Mesenteric fat pad (tissue), 1 donor: ENCODE measurements at regions not wholly inside any gene's neighbourhood (a gene's known extent, or its start where the extent isn't known, plus 50 kb on each side); places are given as distances from the start of the nearest gene placed in this dataset.
"Not testable (repeated sequence)": the region's sequence is repeated elsewhere in the genome, so short reads cannot be mapped to it uniquely, and the experiment has no call there.

Experiments
- DNase-seq: peaks from one replicate; pipeline ENCODE4 v3.0.0-alpha.2; 2020; ENCODE audit warnings: low spot score
- donor health status: DM: yes; HTN: yes; CAD: no.

DNA sequence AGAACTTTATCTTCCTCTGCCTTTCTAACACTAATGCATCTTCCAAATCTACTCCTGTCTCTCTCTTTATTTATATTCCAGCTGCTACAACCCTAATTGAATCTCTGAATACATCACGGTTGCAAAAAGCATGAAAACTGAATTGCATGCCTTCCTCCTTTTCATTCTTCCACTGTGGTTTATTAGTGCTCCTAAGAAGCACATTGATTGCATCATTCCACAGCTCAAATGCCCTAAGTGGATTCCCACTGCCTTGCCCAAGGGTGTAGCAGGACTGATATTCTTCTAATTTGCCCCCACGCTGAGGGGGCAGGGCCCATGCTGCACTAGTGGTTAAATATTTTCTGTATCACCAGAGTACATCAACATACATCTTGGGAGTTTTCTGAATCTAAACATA is 640.8 kb downstream of the EFNB2 start:
- no peak for DNase-seq

DNA sequence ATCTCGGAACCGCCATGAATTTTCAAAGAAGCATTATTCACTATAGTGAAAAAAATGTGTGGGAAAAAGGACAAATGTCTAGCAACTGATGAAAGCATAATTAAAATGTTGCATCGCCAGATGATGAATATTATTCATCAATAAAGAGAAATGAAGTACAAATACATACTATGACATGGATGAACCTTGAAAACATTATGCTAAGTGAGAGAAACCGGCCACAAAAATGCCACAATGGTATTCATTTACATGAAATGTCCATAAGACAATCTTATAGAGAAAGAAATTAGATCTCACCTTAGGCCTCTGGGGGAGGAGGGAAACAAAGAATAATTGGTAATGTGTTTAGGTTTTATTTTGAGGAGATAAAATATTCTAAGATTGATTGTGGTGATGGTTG is 645.0 kb downstream of the EFNB2 start:
- no peak for DNase-seq

DNA sequence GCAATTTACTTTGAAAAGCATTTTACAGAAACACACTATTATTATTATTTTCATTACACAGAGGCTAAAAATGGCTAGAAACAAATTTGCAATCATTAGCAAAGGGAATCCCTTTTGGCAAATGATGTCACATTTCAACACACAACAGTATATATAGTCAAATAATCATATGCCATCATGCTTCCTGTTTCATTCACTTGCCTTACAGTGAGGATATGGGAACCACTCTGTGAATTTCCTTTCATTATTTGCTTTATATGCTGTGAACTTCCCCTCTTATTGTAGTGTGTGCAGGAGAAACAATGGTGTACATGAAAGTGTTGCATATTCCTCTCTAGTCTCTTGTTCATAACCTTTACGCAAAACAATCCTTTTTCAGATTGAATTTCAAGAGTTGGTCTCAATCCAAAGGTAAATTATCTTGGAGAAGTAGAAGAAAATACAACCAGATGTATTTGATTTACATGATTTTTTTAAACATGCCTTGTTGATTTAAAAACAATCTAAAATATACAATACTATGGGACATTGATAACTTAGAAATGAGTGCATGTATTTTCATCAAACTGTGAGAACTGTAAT is 657.3 kb downstream of the EFNB2 start:
- no peak for DNase-seq

DNA sequence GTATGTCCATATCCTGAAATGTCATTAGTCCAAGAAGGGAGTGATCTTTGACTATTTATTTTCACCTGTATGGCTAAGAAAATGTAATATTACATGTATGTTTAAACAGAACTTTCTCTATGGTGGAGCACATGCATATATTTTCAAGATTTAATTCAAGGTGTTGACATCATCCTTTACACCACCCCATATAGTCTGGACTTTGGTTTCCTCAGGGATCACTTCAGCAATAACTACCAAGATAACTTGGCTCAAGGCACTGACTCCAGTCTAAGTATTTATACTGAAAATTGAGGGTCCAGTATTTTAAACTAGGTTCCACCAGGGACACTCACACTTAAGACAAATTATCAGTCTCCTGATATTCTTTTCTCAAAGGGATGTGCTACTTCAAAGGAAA is 660.6 kb downstream of the EFNB2 start:
- DNase-seq = no peak

DNA sequence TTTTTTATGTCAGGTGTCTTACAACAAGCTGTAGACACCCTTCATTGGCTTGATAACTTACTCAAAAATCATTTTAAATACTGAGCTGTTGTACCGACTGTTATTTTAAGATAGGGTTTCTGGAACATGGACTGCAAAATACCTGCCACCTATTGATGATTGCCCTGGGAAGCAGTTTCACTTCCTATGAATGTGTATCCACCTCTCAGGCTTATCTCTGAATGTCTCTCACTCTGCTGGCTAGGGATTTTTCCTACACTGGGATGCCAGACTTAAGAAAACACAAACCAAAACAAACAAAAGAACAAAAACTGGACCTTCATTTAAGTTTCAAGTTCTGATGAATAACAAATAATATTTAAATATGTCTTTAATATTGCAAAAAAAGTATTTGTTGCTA is 663.7 kb downstream of the EFNB2 start:
- DNase-seq = no peak

DNA sequence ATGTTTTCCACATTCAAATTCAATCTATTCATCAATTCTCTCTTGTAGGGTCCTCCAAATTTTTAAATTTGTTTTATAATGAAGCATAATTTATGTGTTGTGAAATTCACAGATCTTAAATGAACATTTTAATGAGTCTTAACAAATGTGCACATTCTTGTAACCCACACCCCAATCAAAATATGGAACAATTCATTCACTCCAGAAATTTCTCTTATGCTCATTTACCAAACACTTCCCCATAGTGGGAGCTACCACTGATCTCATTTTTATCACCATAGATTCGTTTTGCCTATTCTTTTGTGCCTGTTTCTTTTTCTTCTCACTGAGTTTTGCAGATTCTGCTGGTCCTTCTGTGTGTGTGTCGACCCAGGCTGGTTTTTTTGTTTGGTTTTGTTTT is 664.1 kb downstream of the EFNB2 start:
- no peak for DNase-seq

DNA sequence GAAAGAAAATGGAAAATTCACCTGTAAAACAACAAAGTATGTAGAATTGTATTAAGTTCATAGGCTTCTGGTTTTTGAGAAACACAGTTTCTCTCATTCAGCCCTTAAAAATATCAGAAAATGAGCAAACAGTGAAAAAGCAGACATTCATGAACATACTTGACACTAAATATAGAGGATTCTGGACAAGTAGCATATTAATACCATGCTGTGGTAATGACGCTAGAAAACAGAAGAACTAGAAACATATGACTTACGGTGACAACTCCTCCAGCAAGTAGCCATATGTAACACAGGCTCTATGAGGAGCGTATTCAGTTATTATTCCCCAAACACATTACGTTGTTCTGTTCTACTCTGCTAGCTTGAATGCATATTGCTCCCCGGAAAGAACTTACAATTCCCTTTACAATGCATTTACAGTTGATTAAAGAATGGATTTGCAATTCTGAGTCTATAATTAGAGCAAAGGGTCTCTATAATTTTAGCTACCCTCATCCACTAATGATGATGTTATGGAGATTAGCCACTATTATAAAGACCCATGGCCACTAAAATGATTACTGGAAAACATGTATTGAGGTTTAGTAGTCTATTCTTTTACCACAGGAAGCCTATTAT is 672.1 kb downstream of the EFNB2 start:
- DNase-seq = no peak

DNA sequence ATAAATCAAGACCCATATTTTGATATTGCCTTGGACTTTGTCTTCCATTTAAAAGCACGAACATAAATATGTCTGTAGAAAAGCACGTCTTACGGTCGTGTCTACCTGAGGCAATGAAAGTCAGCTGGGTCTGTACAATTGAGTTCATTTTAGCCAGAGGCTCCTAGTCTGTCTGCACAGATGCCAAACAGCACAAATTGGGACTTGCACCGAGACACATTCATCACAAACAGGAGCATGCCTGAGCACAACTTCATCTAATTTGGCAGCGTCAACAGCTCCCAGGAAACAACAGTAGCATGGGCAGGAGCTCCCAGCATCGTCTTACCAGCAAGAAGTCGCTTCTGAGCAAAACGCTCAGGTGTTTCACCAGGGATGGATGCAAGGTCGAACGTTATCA is 687.0 kb downstream of the EFNB2 start:
- DNase-seq = no peak

DNA sequence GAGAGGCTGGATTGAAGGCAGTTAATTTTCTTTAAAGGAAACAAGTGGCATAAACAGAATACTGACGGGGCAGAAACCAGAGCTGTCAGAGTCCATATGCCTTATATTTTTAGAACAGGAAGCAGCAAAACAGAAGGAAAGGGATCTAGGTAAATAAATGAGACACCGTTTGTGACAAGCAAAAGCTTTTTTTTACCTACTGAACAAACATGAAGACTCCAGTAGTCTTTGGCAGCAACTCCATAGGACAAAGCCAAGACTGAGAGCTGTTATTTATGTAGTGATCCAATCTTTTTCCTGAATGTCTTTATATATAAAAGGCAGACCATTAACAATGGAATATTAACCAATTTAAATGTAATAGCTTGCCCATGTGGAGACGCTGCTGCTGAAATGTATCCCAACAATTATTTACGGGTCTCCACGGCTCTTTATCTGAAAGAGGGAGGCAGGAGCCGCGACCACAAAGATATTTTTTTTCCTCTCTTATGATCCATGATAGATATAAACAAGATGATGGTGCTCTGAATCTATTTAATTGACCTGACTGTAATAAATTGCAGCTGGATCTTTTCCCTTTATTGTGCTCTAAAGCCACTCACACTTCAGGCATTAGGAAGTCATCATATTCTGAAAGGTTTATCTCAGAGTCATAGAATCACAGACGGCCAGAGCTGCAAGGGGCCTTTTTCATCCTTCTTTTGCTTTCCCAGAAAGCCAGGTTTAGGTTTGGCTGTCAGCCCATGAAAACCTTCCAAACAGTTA is 687.8 kb downstream of the EFNB2 start:
- DNase-seq = no peak

DNA sequence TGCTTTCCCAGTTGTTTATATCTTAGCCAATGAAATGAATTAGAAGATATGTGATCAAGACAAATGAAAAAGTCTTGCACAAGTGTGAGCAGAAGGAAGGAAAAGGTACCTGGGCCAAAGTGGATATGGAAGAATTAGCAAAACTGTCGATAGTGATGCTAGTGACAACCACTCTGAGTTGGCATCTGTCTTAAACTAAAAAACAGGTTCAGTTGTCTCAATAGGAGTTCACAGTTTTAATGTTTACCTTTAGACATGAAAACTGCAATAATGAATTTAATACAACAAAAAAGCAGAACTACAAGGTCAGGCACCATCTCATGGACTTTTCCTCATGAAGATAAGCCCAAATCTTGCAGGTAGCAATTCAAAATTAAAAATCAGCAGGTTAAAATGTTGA is 688.5 kb downstream of the EFNB2 start:
- DNase-seq = no peak

DNA sequence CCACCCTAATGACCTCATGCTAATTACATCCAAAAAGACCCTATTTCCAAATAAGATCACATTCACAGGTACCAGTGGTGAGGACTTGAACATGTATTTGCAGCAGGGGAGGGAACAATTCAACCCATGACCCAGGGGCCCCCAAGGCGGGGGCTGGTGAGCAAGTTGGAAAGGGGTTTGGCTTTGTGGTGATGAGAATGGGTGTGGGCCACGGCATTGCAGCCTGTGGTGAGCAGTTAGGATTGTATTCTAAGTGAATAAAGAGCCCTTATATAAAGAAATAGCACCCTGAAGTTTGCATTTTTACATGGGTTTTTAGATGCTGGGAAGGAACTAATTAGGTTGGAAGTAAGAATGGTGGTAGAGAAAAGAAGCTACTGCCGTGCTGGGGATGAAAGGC is 694.2 kb downstream of the EFNB2 start:
- DNase-seq = no peak

DNA sequence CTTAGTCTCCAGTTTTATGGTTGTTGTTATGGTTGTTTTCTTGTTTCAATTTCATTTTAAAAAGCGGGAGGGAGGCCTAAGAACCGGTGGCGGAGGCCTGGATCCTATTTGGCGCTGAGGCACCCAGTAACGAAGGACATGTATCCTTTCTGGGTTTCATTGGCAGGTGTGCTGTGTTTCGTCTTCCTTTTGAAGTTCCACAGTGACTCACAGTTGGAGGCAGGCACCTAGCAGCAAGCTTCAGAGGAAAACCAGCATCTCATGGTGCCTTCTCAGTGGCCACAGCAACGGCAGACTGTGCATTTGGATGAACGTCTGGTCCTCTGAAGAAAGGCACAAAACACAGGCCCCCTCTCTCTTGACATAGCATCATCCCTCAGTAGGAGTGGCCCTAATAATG is 697.2 kb downstream of the EFNB2 start:
- DNase-seq = no peak

DNA sequence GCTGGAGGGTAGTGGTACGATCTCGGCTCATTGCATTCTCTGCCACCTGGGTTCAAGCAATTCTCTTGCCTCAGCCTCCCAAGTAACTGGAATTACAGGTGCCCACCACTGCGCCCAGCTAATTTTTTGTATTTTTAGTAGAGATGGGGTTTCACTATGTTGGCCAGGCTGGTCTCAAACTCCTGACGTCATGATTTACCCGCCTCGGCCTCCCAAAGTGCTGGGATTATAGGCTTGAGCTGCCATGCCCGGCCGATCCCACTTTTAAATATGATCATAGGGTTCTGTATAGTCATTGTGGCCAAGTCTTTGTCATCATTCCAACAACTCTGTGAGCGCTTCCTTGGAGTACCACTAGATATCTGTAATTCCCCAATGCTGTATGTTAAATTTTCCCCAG is 698.2 kb downstream of the EFNB2 start:
- DNase-seq = not testable (repeated sequence)

DNA sequence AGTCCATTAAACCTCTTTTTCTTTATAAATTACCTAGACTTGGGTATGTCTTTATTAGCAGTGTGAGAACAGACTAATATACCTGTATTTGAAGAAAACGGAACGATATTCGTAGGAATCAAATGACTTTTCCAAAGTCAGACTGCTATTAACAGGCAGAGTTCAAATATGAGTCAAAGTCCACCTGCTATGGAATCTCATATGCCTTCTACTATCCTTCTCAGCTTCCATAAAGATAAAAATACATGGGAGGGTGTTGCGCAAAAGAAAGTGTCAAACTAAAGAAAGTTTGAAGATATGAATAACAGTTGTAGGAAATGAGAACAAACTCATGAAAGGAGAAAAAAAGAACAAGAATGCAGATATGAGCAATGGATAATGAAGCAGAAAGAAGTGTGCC is 704.6 kb downstream of the EFNB2 start:
- DNase-seq = no peak

DNA sequence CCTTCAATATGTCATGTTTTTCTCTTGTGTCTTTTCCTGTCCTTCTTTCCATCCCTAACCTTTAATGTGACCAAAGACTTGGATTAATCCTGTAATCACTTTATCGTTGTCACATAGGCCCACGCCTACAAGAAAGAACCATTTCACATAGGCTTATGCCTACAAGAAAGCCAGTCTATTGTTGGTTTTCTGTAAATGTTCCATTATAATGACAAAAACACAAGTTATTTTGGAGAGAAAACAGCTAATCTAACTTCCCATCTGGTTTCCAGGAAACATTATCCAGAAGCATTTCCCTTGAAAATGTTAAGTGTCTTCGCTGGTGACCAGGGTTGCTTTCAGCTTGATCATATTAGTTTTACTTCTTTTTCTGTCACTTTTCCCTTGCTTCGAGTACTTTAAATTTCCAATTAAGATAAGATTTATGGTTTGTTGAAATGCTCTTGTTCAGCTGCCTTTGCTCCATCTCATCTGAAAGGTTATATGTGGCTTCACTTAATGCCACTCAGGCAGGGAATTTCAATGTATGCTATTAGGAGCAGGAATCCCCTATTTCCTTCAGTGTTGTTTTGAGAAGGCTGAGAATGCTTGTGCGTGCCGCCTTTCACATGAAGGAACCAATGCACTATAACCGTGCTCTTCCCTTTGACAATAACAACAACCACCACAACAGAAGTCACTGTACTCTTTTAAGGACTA is 708.2 kb downstream of the EFNB2 start:
- DNase-seq = no peak

DNA sequence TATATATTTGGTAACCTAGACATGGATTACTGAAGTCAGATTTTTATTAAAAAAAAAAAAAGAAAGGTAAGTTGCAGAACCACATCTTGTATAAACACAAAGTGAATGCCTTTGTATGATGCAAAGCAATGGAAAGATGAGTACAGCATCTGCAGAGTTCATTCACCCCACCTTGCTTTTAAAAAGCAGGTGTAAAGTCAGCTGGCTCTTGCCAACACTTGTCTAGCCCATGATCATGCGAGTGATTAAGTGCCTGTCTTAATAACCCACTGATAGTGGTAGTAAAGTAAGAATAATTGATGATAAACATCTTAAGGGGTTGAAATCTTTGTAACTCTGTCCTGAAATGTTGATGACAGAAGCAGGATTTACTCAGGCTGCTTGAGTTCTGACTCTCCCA is 710.4 kb downstream of the EFNB2 start:
- DNase-seq = no peak

DNA sequence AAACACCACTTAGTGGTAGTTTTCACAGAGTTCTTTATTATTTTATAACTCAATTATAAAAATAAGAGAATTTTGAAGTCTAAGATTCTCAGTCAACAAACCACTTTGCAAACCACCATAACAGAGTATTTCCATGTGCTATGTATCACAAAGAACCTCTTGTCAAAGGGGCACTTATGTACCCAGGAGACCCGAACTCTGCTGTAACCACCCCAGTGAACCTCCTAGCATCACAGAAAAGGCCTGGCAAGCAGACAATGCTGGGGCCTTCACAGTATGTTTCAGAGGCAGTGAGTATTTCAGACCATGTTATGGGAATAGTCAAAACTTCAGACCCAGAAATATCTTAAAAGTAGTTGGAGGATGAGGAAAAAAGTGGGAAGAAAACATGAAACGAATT is 714.1 kb downstream of the EFNB2 start:
- DNase-seq = no peak

DNA sequence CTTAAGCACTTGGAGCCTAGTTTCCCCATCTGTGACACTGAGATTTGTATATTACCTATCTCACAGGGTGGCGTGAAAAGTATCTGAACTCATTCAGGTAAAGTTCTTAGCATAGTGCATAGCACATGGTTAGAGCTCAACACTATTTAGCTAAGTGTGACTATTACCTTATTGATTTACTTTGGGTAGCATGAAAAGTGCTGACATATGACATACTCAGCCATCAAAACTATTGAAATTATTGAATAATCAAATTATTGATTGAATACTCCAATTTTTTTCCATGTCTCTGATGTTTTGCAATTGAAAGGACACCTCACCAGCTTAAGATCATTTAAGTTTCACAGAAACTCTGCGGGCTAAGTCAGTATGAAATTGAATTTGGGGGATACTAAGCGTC is 715.0 kb downstream of the EFNB2 start:
- no peak for DNase-seq

DNA sequence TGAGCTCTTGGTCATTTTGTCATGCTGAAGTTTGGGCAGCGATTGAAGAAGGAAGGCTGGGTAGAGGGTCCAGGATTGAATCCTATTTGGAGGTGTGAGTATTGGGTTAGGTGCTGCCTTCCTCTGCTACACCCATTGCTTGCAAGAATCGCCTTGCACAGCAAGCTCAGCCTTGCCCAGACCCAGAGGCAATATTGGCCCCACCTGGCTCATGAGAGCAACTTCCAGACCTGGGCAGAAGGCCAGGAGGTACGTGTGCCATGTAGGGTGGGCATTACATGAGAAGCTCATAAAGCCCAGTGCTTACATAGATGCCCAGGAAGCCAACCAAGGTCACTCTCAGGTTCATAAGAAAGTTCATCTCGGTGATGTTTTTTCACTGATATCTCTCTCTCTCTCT is 718.0 kb downstream of the EFNB2 start:
- DNase-seq = no peak

DNA sequence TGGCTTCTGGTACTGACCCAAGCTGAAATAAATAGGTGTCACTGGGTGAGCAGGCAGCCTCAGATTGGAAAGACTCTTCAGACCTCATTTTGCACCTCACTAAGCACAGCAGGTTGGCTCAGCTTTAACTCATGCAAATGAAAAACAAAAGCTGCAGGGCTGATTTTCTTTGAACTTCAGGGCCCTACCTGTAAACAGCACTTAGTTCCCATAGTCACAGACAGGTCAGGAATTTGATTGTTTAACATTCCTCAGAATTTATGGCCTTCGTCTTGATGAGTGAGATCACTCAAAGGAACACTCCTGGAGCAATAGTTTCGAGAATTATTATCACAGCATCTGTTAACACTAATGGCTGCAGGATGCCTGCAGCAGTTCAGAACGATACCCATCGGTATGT is 718.5 kb downstream of the EFNB2 start:
- DNase-seq = no peak

DNA sequence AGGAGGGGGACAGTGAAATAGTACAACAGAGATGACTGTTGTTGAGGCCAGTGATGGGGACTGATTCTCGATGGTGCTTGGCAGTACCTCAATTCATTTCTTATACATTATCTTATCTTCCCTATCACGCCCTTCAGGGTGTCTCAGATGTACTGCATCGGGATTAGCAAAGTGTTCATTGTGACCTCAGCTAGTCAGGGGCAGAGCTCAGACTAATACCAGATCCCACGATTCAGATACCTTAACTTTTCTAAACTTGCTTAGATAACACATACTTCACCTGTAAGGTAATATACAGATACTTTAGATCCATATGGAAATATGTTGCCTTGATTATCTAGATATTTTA is 720.6 kb downstream of the EFNB2 start:
- no peak for DNase-seq

DNA sequence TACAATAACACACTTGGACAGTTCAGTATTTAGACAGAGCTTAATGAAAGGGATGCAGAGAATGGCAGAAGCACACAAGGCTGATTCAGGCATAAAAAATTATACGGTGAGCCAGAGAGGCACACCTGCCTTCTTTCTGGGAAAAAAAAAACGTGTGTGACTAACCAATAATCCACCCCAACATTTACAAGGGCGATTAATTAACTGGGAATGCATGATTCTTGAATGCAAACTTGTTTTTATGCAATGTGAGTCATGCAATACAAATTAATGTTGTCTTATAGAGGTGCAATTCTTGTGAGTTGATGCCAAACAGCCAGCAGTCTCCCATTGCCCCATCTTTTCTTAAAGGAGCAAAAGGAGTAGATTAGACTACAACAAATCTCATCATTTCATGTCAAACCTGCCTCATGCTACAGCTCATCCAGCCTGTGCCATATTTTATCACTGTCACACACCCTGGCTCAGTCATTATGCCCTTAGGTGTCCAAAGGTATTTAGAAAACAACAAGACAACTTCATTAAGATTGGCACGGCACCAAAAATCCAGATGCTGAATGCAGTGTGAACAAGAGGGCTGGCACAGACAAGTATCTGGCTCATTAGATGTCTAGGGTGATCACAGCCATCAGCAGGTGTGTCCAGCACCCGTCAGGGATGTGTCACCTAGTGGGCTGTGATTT is 721.1 kb downstream of the EFNB2 start:
- no peak for DNase-seq
